ENCODE measurements at regions not wholly inside any gene's neighbourhood (a gene's known extent, or its start where the extent isn't known, plus 50 kb on each side); places are given as distances from the start of the nearest gene placed in this dataset.

GRCh38 chr1:238023137-238023536 is 132.4 kb upstream of the ZP4 start:
- DNase-seq (ENCODE audit: low read depth, low spot score): no peak

GRCh38 chr1:238018214-238018613 is 127.5 kb upstream of the ZP4 start:
- no peak for DNase-seq (ENCODE audit: low read depth, low spot score)

GRCh38 chr1:238006779-238007178 is 116.1 kb upstream of the ZP4 start:
- no peak for DNase-seq (ENCODE audit: low read depth, low spot score)

- no peak for DNase-seq (ENCODE audit: low read depth, low spot score)
These were observed 114.4 kb upstream of the ZP4 start for GRCh38 chr1:238005116-238005515.

GRCh38 chr1:238001818-238002217 is 111.1 kb upstream of the ZP4 start:
- DNase-seq (ENCODE audit: low read depth, low spot score): no peak

- no peak for DNase-seq (ENCODE audit: low read depth, low spot score)
These were observed 108.8 kb upstream of the ZP4 start for GRCh38 chr1:237999426-238000052.

GRCh38 chr1:237998581-237998980 is 107.9 kb upstream of the ZP4 start:
- no peak for DNase-seq (ENCODE audit: low read depth, low spot score)

- DNase-seq (ENCODE audit: low read depth, low spot score): no peak
These were observed 92.8 kb upstream of the ZP4 start for GRCh38 chr1:237983496-237983895.

GRCh38 chr1:237981223-237981622 is 90.5 kb upstream of the ZP4 start:
- DNase-seq (ENCODE audit: low read depth, low spot score): no peak

GRCh38 chr1:237976331-237976730 is 85.6 kb upstream of the ZP4 start:
- no peak for DNase-seq (ENCODE audit: low read depth, low spot score)

- no peak for DNase-seq (ENCODE audit: low read depth, low spot score)
These were observed 85.2 kb upstream of the ZP4 start for GRCh38 chr1:237975903-237976302.

GRCh38 chr1:237975376-237975775 is 84.7 kb upstream of the ZP4 start:
- no peak for DNase-seq (ENCODE audit: low read depth, low spot score)

GRCh38 chr1:237972186-237972585 is 81.5 kb upstream of the ZP4 start:
- DNase-seq (ENCODE audit: low read depth, low spot score): no peak

GRCh38 chr1:237962985-237963384 is 72.3 kb upstream of the ZP4 start:
- DNase-seq (ENCODE audit: low read depth, low spot score): no peak

GRCh38 chr1:237961754-237962153 is 71.0 kb upstream of the ZP4 start:
- DNase-seq (ENCODE audit: low read depth, low spot score): no peak

- DNase-seq (ENCODE audit: low read depth, low spot score): no peak
These were observed 69.1 kb upstream of the ZP4 start for GRCh38 chr1:237959838-237960237.

- DNase-seq (ENCODE audit: low read depth, low spot score): no peak
These were observed 62.5 kb upstream of the ZP4 start for GRCh38 chr1:237953238-237953637.
